ENCODE measurements at regions not wholly inside any gene's neighbourhood (a gene's known extent, or its start where the extent isn't known, plus 50 kb on each side); places are given as distances from the start of the nearest gene placed in this dataset.

GRCh38 chr6:151705993-151706733, 101.3 kb upstream of the ESR1 start:
- no peak for TF ChIP-seq CTCF (conservative IDR thresholded peaks at IDR 0.05)
- no peak for TF ChIP-seq EZH2 (IDR thresholded peaks at IDR 0.05; ENCODE audit: low read depth)

All from PC-9 (cell line).